EH (cell line): ENCODE measurements at regions not wholly inside any gene's neighbourhood (a gene's known extent, or its start where the extent isn't known, plus 50 kb on each side); places are given as distances from the start of the nearest gene placed in this dataset.
"Not testable (repeated sequence)": the region's sequence is repeated elsewhere in the genome, so short reads cannot be mapped to it uniquely, and the experiment has no call there.

Experiments
- DNase-seq: peaks from one replicate; pipeline ENCODE4 v3.0.0-alpha.2; 2015; ENCODE audit warnings: low read depth

DNA sequence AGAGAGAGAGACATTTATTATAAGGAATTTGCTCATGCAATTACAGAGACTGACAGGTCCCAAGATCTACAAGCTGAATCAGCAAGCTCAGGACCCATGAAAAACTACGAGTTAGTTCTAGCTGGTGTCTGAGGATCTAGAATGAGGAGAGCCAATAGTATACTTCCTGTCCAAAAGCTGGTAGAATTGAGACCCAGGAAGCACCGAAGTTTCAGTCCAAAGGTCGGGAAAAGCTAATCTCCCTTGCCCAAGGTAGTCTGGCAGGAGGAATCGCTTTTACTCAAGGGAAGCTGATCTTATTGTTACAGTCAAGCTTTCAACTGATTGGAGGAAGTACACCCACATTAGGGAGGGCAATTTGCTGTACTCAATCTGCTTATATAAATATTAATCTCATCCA, 389.6 kb downstream of the ADCYAP1 start:
- DNase-seq: no peak

DNA sequence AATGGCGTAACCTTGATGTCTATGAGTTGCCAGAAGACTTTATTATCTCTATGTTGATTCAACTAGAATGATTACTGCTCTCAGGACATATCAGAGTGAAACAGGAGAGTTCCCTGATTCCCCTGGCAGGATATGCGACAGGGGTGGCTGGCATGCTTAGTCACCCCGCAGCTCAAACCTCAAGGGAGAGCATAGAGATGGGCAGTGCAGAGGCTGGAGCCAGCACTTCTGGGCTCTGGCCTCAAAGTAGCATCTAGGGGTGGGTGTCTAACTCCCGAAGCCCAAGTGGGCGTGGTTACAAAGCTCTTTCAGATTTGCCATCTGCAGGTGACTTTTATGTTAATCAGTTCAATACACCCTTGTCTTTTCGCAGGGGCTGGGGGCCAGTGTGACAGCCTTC, 391.6 kb downstream of the ADCYAP1 start:
- DNase-seq: no peak

DNA sequence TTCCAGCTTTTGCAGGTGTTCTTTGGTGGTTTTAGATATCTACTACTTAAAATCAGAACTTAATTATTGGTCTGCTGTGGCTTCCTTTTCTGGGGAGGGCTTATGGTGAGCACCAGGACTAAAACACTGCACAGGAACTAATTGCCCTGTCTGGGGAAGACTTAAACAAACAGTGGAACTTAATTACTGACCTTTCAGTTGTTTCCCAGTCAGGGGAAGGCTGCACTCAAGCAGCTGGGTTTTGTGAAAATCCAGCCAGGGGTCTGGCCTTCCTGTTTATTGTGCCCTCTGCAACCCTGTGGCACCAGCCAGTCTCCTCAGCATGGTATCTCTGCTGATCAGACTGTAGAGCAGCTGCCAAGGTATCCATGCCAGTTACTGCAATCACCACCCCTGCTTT, 398.2 kb downstream of the ADCYAP1 start:
- DNase-seq: no peak

DNA sequence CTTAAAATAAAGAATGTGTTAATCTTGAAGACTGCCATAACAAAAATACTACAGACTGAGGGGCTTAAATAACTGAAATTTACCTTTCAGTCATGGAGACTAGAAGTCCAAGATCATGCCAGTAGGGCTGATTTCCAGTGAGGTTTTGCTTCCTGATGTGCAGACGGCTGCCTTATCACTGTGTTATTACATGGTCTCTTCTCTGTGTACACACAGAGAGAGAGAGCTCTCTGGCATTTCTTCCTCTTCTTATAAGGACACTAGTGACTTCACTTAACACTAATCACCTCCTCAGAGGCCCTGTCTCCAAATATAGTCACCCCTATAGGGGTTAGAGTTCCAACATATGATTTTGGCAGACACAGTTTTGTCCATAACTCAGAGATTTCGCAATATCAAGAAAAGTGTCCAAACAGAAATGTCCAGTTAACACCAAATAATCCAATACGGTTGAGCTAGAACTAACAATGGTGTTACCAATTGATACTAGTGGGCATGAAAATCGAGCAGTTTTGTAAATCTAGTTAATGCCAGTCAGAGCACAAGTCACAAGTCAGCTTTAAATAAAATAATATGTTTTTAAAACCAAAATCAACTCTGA, 399.8 kb downstream of the ADCYAP1 start:
- no peak for DNase-seq

DNA sequence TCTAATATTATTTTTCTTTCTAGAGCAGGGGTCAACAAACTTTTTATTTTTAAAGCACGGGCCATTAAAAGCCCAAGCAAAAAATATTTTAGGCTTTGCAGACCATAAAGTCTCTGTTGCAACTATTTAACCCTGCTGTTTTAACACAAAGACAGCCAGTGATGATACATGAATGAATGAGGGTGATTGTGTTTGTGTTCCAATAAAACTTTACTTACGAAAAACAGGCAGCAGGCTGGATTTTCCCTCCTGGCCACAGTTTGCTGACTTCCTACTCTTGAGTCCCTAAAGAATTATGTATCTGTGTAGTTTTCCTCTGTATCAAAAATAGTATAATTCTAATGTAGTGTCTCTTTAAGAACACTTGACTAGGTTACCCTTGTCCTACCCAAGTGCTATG, 402.0 kb downstream of the ADCYAP1 start:
- DNase-seq: no peak

DNA sequence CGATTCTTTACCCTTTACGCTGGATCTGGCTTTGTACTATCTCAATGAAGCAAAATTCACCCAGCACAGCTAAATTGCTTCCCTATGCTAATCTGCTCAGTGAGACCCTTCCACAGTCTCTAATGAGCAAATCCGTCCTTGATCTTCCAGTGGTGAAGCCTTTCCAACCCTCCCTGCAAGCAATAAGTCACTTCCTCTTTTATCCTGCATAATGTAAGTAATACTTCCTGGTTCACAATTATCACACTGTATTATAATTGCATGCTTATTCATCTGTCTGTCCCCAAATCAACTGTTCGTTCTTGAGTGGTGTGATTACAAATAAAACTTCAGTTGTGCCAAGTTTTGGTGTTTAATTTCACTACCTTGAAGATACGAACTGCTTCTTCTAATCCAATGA, 404.0 kb downstream of the ADCYAP1 start:
- DNase-seq: no peak

DNA sequence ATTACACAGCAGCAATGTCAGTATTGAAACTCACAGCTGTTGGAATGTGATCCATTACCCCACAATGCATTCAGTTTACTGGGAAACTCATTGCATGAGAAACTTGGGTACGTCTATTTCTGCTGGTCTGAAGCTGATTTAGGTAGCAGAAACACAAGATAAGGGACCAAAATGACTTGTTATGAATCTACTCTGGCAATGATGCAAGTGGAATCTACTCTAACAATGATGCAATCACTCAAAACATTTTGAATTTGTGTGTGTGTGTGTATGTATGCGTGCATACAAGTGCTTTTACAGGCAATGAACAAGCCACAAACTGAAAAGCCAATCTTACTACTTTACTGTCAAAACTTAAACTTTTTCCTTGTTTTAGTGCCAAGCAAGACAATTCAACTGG, 406.7 kb downstream of the ADCYAP1 start:
- no peak for DNase-seq

DNA sequence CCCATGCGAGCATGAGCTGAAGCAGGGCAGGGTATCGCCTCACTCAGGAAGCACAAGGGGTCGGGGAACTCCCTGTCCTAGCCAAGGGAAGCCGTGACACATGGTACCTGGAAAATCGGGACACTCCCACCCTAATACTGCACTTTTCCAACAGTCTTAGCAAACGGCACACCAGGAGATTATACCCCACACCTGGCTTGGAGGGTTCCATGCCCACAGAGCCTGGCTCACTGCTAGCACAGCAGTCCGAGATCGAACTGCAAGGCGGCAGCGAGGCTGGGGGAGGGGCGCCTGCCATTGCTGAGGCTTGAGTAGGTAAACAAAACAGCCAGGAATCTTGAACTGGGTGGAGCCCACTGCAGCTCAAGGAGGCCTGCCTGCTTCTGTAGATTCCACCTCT, 430.7 kb downstream of the ADCYAP1 start:
- DNase-seq: not testable (repeated sequence)

DNA sequence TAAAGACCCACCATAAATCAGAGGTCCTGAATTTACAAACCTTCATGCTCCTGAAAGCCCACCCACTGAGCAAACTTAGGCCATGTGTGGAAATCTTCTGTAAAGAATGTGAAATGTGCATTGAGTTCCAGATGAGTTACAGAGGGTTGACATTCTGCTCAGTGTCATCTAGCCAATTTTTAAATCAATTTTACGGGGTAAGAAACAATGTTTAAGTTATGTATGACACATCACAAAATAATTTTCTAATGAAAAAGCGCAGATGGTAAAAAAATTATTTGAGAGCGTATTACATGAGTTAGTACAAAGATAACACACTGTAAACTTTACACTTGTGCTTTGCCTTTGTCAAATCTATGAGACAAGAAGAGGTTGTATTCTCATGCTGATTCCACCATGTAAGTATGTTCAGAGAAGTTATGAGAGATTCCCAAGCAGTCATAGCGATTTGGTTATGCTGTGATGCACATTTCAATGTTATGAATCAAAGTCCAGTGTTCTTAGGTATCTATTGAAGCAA, 446.3 kb downstream of the ADCYAP1 start:
- no peak for DNase-seq

DNA sequence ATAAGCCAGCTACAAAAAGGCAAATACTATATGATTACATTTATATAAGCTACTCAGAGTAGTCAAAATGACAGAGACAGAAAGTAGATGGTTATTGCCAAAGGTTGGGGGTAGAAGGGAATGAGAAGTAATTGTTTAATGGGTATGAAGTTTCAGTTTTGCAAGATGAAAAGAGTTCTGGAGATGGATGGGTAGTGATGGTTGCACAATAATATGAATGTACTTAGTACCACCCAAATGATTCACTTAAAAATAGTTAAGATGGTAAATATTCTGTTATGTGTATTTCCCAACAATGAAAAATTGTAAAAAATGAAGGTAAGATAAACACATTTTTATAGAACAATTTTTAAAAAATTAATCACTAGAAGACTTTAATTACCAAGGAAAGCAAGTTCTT, 448.4 kb downstream of the ADCYAP1 start:
- no peak for DNase-seq

DNA sequence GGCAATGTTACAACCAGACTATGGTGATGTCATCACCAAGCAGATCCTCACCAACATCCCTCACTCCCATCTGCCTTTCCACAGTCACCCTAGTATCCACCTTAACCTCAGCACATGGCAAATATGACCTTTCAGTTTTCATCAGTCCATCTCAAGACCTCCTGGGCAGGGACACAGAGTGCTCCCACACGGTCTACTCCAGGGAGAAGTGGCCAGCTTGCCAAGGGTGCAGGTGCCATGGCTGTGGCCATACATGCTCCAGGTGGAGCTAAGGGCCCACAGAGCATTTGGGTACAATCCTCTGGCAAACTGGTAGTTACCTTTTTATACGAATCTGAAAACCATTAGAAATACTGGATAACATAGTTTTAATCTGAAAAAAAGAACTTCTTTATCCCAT, 453.1 kb downstream of the ADCYAP1 start:
- no peak for DNase-seq

DNA sequence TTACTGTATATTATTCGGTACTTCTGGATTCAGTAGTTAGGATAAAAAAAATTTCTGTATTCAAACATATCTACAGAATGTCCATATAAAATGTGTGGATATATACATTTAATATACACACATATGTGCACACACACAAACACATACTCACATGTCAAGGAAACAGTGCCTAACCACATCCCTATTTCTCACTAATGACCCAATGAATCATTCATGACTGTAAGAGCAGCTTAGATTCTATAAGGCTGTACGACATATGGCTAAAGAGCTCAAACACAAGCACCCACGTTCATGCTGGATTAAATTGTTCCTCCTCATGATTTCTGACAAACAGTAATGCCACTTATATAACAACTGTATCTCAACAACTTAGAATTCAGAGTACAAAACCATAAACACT, 457.3 kb downstream of the ADCYAP1 start:
- DNase-seq: no peak

DNA sequence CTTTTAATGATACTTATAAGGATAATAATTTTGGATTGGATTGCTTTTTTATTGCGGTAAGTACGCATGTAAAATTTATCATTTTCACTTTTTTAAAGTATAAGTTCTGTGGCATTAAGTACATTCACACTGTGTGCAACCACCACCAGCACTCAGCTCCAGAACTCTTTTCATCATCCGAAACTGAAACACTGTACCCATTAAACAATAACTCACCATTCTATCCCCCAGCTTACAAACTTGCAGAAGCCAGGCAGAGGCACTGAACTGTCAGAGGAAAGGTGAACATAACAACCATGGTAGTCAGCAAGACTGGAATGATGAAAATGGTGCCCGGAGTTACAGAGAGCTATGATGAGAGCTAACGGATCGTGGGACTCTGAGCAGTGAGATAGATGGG, 465.9 kb downstream of the ADCYAP1 start:
- DNase-seq: no peak

DNA sequence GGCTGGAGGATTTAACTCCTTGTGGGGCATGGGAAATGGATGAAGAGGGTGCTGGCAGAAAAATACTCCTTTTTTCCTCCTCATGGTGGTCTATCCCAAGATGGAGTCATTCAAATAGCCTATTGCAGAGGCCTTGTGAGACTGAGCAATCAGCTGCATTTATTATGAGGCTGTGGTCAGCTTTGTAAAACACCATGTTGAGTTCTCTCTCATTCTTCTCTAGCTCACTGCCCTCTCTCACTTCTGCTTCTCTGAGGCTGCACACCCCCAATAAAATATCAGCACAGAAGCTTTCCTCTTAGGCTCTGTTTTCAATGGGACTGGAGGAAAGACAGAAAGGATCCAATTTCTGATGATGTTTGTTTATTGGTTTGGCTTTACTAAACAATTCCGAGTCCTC, 467.1 kb downstream of the ADCYAP1 start:
- no peak for DNase-seq

DNA sequence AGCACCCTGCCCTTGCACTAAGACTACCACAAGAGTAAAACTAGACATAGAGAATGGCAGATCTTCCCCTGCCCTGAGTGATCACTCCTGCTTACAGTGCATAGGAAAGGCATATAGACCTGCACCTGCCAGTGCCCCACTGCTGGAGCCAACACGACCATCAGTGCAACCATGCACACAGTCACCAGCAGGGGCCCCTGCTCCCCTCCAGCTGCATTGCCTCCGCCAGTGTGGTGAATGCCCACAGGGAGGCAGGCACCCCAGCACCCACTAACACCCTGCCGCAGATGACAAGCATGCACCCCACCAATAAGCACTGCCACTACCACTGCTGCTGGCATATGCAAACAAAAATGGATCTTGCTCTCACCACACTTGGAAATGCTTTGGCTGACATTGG, 478.8 kb downstream of the ADCYAP1 start:
- DNase-seq: no peak

DNA sequence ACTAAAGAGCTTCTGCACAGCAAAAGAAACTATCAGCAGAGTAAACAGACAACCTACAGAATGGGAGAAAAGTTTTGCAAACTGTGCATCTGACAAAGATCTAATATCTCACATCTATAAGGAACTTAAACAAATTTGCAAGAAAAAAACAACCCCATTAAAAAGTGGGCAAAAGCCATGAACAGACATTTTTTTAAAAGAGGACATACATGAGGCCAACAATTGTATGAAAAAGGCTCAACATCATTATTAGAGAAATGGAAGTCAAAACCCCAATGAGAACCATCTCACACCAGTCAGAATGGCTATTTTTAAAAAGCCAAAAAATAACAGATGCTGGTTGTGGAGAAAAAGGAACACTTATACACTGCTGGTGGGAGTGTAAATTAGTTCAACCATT, 483.8 kb downstream of the ADCYAP1 start:
- DNase-seq: not testable (repeated sequence)

DNA sequence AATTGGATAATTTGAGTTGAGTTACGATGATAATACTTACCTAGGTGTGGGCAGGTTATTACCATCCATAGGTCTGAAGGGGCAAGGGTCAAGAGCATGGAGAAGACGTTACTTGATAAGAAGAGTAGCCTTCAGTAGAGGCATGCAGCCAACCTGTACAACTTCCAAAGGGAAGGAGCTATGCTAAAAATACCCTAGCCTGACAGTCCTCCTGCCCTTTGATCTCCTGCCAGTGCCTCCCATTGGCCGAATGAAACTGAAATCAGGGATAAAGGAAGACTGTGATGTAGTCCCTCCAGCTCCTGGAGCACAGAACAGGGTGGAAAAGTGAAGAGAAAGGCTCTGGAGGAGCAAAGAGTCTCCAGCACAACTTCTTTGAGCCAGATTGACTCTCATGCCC, 487.4 kb downstream of the ADCYAP1 start:
- no peak for DNase-seq

DNA sequence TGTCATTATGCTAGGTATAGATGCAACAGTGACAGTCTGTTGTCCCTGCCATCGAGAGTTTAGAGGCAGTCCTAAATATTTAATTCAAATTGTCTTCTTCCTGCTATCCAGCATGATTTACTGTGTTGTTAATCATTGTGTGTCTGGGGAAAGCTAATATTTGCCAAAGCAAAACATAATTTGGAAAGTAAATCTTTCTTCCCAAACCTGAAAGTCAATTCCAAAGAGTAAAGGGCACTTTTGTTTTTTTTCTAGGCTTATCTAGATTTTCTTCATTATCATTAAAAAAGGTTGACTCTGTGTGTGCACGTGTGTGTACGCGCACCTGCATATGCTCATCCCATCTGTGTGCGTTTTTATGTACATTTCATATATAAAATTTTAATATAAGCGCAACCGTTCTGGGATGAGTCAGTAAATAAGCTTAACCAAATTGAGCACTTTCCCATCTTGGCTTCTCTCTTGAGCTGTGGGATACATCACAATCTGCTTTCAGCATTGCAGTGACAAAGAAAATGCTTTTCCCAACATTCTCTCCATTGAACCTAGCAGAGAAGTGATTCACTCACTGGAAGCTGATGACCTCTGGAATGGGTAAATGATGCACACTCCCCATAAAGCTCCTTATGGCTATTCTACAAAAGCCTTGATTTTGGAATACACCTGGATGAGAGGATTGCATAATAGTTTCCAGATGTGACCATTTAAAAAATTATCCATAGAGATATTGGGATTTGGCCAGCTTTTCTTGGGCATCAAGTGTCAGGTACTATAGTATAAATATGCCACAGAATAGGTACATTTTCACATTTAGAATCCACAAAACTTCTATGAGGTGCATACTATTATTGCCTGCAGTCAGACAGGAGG, 488.4 kb downstream of the ADCYAP1 start:
- DNase-seq: no peak

DNA sequence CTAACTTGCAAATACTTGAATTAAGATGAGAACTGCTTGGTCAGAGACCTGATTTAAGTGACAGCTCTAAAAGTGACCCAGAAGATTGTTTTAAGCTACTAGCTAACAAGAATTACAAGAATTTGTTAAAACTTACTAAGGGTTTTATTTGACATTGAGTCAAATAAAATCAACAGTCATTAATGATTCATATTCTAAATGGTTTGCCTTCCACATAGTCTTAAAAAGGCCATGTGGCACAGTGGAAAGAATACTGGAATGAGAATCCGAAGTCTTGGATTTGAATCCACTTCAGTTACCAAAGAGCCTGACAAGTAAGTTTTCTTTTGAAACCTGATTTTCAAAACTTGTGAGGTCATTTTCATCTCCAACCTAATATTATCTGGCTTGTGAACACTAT, 489.3 kb downstream of the ADCYAP1 start:
- DNase-seq: no peak

DNA sequence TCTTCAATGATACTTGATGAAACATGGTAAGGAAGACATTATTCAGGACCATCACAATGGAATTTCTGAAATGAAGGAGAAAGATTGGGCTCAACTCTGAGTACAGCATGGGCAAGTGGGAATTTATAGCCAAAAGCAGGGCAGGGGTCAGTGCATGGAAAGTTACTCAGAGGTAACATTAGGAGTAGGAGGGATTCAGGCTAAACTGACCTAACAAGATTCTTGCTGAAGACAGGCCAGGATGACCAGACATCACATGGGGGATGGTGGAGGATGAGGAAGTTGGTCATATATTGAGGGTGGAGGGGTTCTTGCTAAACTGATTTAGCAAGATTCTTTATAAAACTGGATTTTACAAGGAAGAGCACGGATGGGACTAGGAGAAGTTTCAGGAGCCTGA, 489.8 kb downstream of the ADCYAP1 start:
- DNase-seq: no peak

DNA sequence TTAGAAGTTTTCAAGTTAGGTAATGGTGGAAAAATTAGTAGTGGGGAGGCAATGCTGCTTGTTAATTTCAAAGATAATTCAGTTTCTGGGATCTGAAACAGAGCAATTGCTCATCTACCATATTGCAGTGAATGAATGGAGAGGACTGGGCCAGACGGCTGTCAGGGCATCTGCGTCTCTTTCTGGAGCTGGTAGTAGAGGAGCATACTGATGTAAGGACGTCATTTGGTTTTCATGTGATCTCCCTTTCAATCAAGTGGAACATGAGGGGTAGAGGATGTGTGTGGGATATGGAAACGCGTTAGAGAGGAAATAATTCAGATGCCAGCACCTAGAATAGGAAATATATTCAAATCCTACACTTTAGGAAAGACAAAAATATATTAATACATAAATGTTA, 490.3 kb downstream of the ADCYAP1 start:
- no peak for DNase-seq

DNA sequence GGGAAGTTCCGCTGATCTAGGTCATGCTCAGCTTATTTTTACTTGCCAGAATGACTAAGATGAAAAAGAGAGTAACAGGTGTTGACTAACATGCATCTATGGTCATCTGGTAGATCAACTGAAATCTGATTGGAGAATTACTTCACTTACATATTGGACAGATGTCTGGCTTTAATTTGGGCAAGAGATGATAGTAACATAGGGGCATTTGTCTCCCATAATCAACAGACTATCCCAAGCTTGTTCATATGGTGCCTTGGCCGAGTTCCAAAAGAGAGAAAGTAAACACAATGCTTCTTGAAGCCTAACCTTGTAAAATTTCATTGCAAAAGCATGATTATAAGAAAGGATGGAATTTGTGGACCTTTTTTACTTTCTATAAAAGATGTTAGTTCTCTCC, 503.7 kb downstream of the ADCYAP1 start:
- no peak for DNase-seq

DNA sequence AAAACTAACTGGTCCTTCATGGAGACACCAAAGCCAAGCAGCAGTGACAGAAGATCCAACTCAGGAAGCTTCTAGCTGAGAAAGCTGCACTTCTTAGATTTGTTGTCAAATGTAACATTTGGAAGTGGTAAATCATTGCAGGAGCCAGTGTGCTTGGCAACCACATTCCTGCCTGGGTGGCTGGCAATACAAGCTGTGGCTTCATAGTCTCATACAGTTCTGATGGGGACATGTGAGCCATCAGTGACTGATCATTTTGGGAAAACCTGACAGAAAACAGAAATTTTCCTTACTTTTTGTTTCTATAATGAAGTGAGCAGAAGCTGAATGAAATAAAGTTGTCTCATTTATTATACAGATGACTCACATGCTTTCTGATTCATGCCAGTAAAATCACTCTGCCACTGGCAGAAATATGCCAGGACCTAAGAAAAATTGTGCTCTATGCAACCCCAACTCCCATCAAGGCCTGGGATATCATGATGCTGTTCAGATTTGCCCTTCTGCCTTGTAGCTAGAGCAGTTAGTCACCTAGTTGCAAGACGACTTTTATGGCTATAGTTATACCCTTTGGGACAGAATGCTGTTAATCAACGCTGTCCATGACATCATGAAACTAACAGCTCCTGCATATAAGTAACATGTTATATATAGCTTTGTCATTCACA, 508.1 kb downstream of the ADCYAP1 start:
- DNase-seq: no peak
